ENCODE measurements at regions not wholly inside any gene's neighbourhood (a gene's known extent, or its start where the extent isn't known, plus 50 kb on each side); places are given as distances from the start of the nearest gene placed in this dataset.
"Not testable (repeated sequence)": the region's sequence is repeated elsewhere in the genome, so short reads cannot be mapped to it uniquely, and the experiment has no call there.

GRCh38 chrX:144219035-144219434, 335.2 kb downstream of the UBE2NL start:
- in situ Hi-C loops (cut with MboI), result no loop called here
- no peaks in the 10 kb centered on the region for H3K4me1 ChIP-seq (replicated peaks in 1 of 2; ENCODE audit: control insufficient read depth in 2 of 2, insufficient read depth in 2 of 2, low read length in 2 of 2)
- no peak for FAIRE-seq
- H2AFZ ChIP-seq (ENCODE audit: low read depth, low read length), result no peak overlapping the region
- BruUV-seq (replicated peaks), result no TSS peak
- 0% methylated on average over 4 of the region's 4 CpGs for WGBS (ENCODE audit: insufficient coverage, low coverage, missing lambda C conversion rate)
- H3K27ac ChIP-seq (ENCODE audit: extremely low read depth, low read depth, low read length), result no peak overlapping the region
- ChIA-PET CTCF (ENCODE audit: low intra/inter-chr PET ratio) (no interaction called here), POLR2A (no interaction called here)
- no peaks in the 10 kb centered on the region for H3K36me3 ChIP-seq (ENCODE audit: control insufficient read depth, insufficient read depth, low read length)
- no peak for DNase-seq (ENCODE audit: extremely low read depth in 1 of 4, low spot score in 3 of 4)
- no peak overlapping the region for H3K4me2 ChIP-seq (ENCODE audit: insufficient read depth, low read length)
- H3K27me3 ChIP-seq (ENCODE audit: control insufficient read depth in 2 of 2, insufficient read depth in 2 of 2, low read length in 2 of 2), result no peaks in the 10 kb centered on the region
- ATAC-seq, result no peak
- intact Hi-C loops (cut with micrococcal nuclease), result no loop called here
- no peak overlapping the region for H3K9ac ChIP-seq (ENCODE audit: insufficient read depth in 1 of 2, low read depth in 2 of 2, low read length in 2 of 2)
- no peaks in the 10 kb centered on the region for H4K20me1 ChIP-seq (replicated peaks; ENCODE audit: control insufficient read depth, insufficient read depth, low read length)
- H3K9me1 ChIP-seq (ENCODE audit: control insufficient read depth, insufficient read depth, low read length), result no peaks in the 10 kb centered on the region
- H3K9me3 ChIP-seq (replicated peaks; ENCODE audit: control insufficient read depth, insufficient read depth, low read depth, low read length), result no peaks in the 10 kb centered on the region
- TF ChIP-seq MED1 (CRISPR knock-in tag; IDR thresholded peaks at IDR 0.05; ENCODE audit: borderline replicate concordance), result no peak
- TF ChIP-seq RBM14 (IDR thresholded peaks at IDR 0.05; ENCODE audit: borderline replicate concordance, insufficient read depth, low read depth, low read length), result no peak
- TF ChIP-seq MTA2 (IDR thresholded peaks at IDR 0.05; ENCODE audit: low read depth), result no peak
- no peak for TF ChIP-seq FOXJ3 (CRISPR knock-in tag; IDR thresholded peaks at IDR 0.05)
- no peak for TF ChIP-seq ZBTB11 (CRISPR knock-in tag; IDR thresholded peaks at IDR 0.05)
- no peak for TF ChIP-seq PBX2 (CRISPR knock-in tag; IDR thresholded peaks at IDR 0.05; ENCODE audit: low read depth)
- TF ChIP-seq PBX2 (tag; conservative IDR thresholded peaks at IDR 0.05; ENCODE audit: low read depth), result no peak
- no peak for TF ChIP-seq ZNF77 (CRISPR knock-in tag; IDR thresholded peaks at IDR 0.05)
- no peak overlapping the region for H3K4me3 ChIP-seq
- H3K79me2 ChIP-seq (ENCODE audit: control insufficient read depth, insufficient read depth, low read length), result no peaks in the 10 kb centered on the region

GRCh38 chrX:144231116-144231785, 347.4 kb downstream of the UBE2NL start:
- CTCF ChIA-PET (ENCODE audit: low intra/inter-chr PET ratio); H3K9me3 ChIP-seq (replicated peaks; ENCODE audit: control insufficient read depth, insufficient read depth, low read depth, low read length); H3K27ac ChIP-seq (ENCODE audit: extremely low read depth, low read depth, low read length); H3K79me2 ChIP-seq (ENCODE audit: control insufficient read depth, insufficient read depth, low read length); in situ Hi-C loops (cut with MboI); H3K27me3 ChIP-seq (ENCODE audit: control insufficient read depth in 2 of 2, insufficient read depth in 2 of 2, low read length in 2 of 2); POLR2A ChIA-PET; H3K9me1 ChIP-seq (ENCODE audit: control insufficient read depth, insufficient read depth, low read length); BruUV-seq (replicated peaks); H3K36me3 ChIP-seq (ENCODE audit: control insufficient read depth, insufficient read depth, low read length); H3K4me1 ChIP-seq (replicated peaks in 1 of 2; ENCODE audit: control insufficient read depth in 2 of 2, insufficient read depth in 2 of 2, low read length in 2 of 2); DNase-seq (ENCODE audit: extremely low read depth in 1 of 4, low spot score in 3 of 4); H4K20me1 ChIP-seq (replicated peaks; ENCODE audit: control insufficient read depth, insufficient read depth, low read length); ATAC-seq; H3K9ac ChIP-seq (ENCODE audit: insufficient read depth in 1 of 2, low read depth in 2 of 2, low read length in 2 of 2); FAIRE-seq; H3K4me2 ChIP-seq (ENCODE audit: insufficient read depth, low read length); intact Hi-C loops (cut with micrococcal nuclease); H2AFZ ChIP-seq (ENCODE audit: low read depth, low read length); H3K4me3 ChIP-seq: not testable (repeated sequence)
- WGBS (ENCODE audit: insufficient coverage, low coverage, missing lambda C conversion rate), result 0% methylated on average over 8 of the region's 40 CpGs
